ENCODE measurements at regions not wholly inside any gene's neighbourhood (a gene's known extent, or its start where the extent isn't known, plus 50 kb on each side); places are given as distances from the start of the nearest gene placed in this dataset.

- TF ChIP-seq CTCF (IDR thresholded peaks at IDR 0.05; ENCODE audit: insufficient read depth, low read depth, low read length) (no peak), EZH2 (IDR thresholded peaks at IDR 0.05; ENCODE audit: insufficient read depth, low read length) (no peak)
- no peak overlapping the region for H3K4me2 ChIP-seq (ENCODE audit: low read length)
- Mint-ChIP-seq H3K27me3 (ENCODE audit: low read depth, unreplicated experiment) (no peaks in the 10 kb centered on the region), H3K9me3 (ENCODE audit: unreplicated experiment) (no peaks in the 10 kb centered on the region), H3K4me1 (ENCODE audit: low read depth, unreplicated experiment) (peaks cover 17% of the 10 kb centered on the region), H3K36me3 (ENCODE audit: low read depth, unreplicated experiment) (no peaks in the 10 kb centered on the region), H3K27ac (ENCODE audit: unreplicated experiment) (peak overlapping the region; percentile 2), H3K4me3 (ENCODE audit: unreplicated experiment) (no peak overlapping the region)
- H4K20me1 ChIP-seq (ENCODE audit: insufficient read depth, low read length) = no peaks in the 10 kb centered on the region
- no peaks in the 10 kb centered on the region for H3K79me2 ChIP-seq (ENCODE audit: insufficient read depth, low read length)
- no peak overlapping the region for H3K4me3 ChIP-seq (ENCODE audit: insufficient read depth, low read depth, low read length)
- H3K27me3 ChIP-seq (ENCODE audit: insufficient read depth, low read length) = no peaks in the 10 kb centered on the region
- FAIRE-seq = no peak
- H3K36me3 ChIP-seq (ENCODE audit: insufficient read depth, low read length) = no peaks in the 10 kb centered on the region
- DNase-seq (ENCODE audit: low read depth) = no peak
- no peaks in the 10 kb centered on the region for H3K4me1 ChIP-seq (ENCODE audit: insufficient read depth, low read length)
- H3K9me3 ChIP-seq (ENCODE audit: insufficient read depth, low read depth, low read length) = no peaks in the 10 kb centered on the region
- H2AFZ ChIP-seq (ENCODE audit: low read depth, low read length) = no peak overlapping the region
- no peak overlapping the region for H3K9ac ChIP-seq (ENCODE audit: low read length)
- no peak overlapping the region for H3K27ac ChIP-seq (ENCODE audit: low read depth, low read length)
Observed at GRCh38 chr2:150555611-150556356, 68.3 kb upstream of the RND3 start.

- TF ChIP-seq EZH2 (IDR thresholded peaks at IDR 0.05; ENCODE audit: insufficient read depth, low read length) = no peak
- TF ChIP-seq CTCF (IDR thresholded peaks at IDR 0.05; ENCODE audit: insufficient read depth, low read depth, low read length) = no peak
- Mint-ChIP-seq H3K27me3 (ENCODE audit: low read depth, unreplicated experiment) (no peaks in the 10 kb centered on the region), H3K4me3 (ENCODE audit: unreplicated experiment) (no peak overlapping the region), H3K27ac (ENCODE audit: unreplicated experiment) (no peak overlapping the region), H3K36me3 (ENCODE audit: low read depth, unreplicated experiment) (no peaks in the 10 kb centered on the region), H3K4me1 (ENCODE audit: low read depth, unreplicated experiment) (peaks cover 17% of the 10 kb centered on the region), H3K9me3 (ENCODE audit: unreplicated experiment) (no peaks in the 10 kb centered on the region)
- Histone ChIP-seq H3K27ac (ENCODE audit: low read depth, low read length) (no peak overlapping the region), H3K79me2 (ENCODE audit: insufficient read depth, low read length) (no peaks in the 10 kb centered on the region), H2AFZ (ENCODE audit: low read depth, low read length) (no peak overlapping the region), H3K9ac (ENCODE audit: low read length) (no peak overlapping the region), H3K4me2 (ENCODE audit: low read length) (no peak overlapping the region), H3K4me1 (ENCODE audit: insufficient read depth, low read length) (no peaks in the 10 kb centered on the region), H3K36me3 (ENCODE audit: insufficient read depth, low read length) (no peaks in the 10 kb centered on the region), H4K20me1 (ENCODE audit: insufficient read depth, low read length) (no peaks in the 10 kb centered on the region), H3K4me3 (ENCODE audit: insufficient read depth, low read depth, low read length) (no peak overlapping the region), H3K27me3 (ENCODE audit: insufficient read depth, low read length) (no peaks in the 10 kb centered on the region), H3K9me3 (ENCODE audit: insufficient read depth, low read depth, low read length) (no peaks in the 10 kb centered on the region)
- FAIRE-seq (no peak), DNase-seq (ENCODE audit: low read depth) (no peak)
Observed at GRCh38 chr2:150554046-150554445, 66.6 kb upstream of the RND3 start.

All from astrocyte (in vitro differentiated cells and primary cell).